ENCODE measurements at regions not wholly inside any gene's neighbourhood (a gene's known extent, or its start where the extent isn't known, plus 50 kb on each side); places are given as distances from the start of the nearest gene placed in this dataset.

DNA sequence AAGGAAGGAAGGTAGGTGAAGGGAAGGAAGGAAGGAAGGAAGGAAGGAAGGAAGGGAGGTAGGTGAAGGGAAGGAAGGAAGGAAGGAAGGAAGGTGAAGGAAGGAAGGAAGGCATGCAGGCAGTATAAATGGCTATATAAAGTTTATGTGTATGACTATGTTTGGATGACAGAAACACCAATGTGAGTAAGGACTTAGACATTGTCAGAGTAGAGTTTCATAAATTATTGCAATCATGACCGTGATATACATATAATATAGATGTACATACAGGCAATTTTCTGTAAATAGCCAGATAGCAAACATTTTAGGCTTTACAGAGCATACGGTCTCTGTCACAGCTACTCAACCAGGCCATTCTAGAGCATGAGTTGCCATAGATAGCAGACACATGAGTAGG, 133.8 kb upstream of the AKR1E2 start:
- Histone ChIP-seq H3K27me3 (ENCODE audit: control insufficient read depth in 2 of 2, insufficient read depth in 2 of 2, low read length in 2 of 2) (no peaks in the 10 kb centered on the region), H3K9me1 (replicated peaks; ENCODE audit: control insufficient read depth, extremely low read depth, insufficient read depth, low read length) (no peaks in the 10 kb centered on the region), H3K27ac (ENCODE audit: insufficient read depth, low read depth, low read length) (no peak overlapping the region), H4K20me1 (replicated peaks; ENCODE audit: control insufficient read depth, extremely low read depth, insufficient read depth, low read length) (no peaks in the 10 kb centered on the region), H3K9me3 (replicated peaks; ENCODE audit: control insufficient read depth, insufficient read depth, low read length) (no peaks in the 10 kb centered on the region), H3K79me2 (ENCODE audit: control insufficient read depth, insufficient read depth, low read length) (no peaks in the 10 kb centered on the region), H2AFZ (ENCODE audit: low read depth, low read length) (no peak overlapping the region), H3K4me2 (ENCODE audit: insufficient read depth, low read length) (no peak overlapping the region), H3K9ac (replicated peaks; ENCODE audit: extremely low read depth, insufficient read depth, low read length) (no peak overlapping the region), H3K36me3 (ENCODE audit: control insufficient read depth in 2 of 2, extremely low read depth in 1 of 2, insufficient read depth in 2 of 2, low read length in 2 of 2) (no peaks in the 10 kb centered on the region), H3K4me3 (replicated peaks in 1 of 3; ENCODE audit: insufficient read depth in 1 of 3, low read depth in 1 of 3, low read length in 3 of 3) (no peak overlapping the region), H3K4me1 (ENCODE audit: control insufficient read depth, extremely low read depth, insufficient read depth, low read length) (peaks cover 3% of the 10 kb centered on the region)
- intact Hi-C loops (cut with micrococcal nuclease), result no loop called here
- DNase-seq (ENCODE audit: low read depth, low spot score) (no peak), FAIRE-seq (no peak)
- dilution Hi-C loops (cut with MboI; ENCODE audit: extremely low pct_ligation_motif_present, low sequenced_read_pairs), result no loop called here
- BruUV-seq (replicated peaks), result no TSS peak
- TF ChIP-seq MYC (IDR thresholded peaks at IDR 0.05; ENCODE audit: low read depth, low read length), result no peak
- TF ChIP-seq, protein P1, sequence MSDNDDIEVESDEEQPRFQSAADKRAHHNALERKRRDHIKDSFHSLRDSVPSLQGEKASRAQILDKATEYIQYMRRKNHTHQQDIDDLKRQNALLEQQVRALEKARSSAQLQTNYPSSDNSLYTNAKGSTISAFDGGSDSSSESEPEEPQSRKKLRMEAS (IDR thresholded peaks at IDR 0.05; ENCODE audit: insufficient read depth, insufficient read length), result no peak
- no peak for TF ChIP-seq JUN (IDR thresholded peaks at IDR 0.05; ENCODE audit: borderline replicate concordance, insufficient read depth, insufficient read length, low read depth)
- no peak for TF ChIP-seq GATA2 (IDR thresholded peaks at IDR 0.05; ENCODE audit: insufficient read depth, insufficient read length, low read depth, low read length)
- TF ChIP-seq, protein P2, sequence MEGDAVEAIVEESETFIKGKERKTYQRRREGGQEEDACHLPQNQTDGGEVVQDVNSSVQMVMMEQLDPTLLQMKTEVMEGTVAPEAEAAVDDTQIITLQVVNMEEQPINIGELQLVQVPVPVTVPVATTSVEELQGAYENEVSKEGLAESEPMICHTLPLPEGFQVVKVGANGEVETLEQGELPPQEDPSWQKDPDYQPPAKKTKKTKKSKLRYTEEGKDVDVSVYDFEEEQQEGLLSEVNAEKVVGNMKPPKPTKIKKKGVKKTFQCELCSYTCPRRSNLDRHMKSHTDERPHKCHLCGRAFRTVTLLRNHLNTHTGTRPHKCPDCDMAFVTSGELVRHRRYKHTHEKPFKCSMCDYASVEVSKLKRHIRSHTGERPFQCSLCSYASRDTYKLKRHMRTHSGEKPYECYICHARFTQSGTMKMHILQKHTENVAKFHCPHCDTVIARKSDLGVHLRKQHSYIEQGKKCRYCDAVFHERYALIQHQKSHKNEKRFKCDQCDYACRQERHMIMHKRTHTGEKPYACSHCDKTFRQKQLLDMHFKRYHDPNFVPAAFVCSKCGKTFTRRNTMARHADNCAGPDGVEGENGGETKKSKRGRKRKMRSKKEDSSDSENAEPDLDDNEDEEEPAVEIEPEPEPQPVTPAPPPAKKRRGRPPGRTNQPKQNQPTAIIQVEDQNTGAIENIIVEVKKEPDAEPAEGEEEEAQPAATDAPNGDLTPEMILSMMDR (IDR thresholded peaks at IDR 0.05; ENCODE audit: extremely low read depth in 1 of 2, insufficient read depth in 1 of 2, low read depth in 1 of 2, low read length in 2 of 2), result no peak
- TF ChIP-seq POLR2AphosphoS5 (IDR thresholded peaks at IDR 0.05; ENCODE audit: insufficient read depth, low read depth, low read length), result no peak
- no peak for TF ChIP-seq FOS (IDR thresholded peaks at IDR 0.05; ENCODE audit: borderline replicate concordance, insufficient read depth, low read length)
- no peak for TF ChIP-seq EZH2 (IDR thresholded peaks at IDR 0.05; ENCODE audit: borderline replicate concordance, low read depth, low read length, severe bottlenecking)
- POLR2A ChIA-PET, result interaction anchor here (0.7 to 0.9 kb wide), 2 partner anchors 18 to 73 kb away, joined by 3 to 8 read pairs; no protein-coding TSS in a partner anchor
- CTCF ChIA-PET, result interaction anchor here (0.9 to 1.7 kb wide), 5 partner anchors 8 to 1452 kb away, joined by 3 to 6 read pairs (median 4); no protein-coding TSS in a partner anchor
